ENCODE measurements at regions not wholly inside any gene's neighbourhood (a gene's known extent, or its start where the extent isn't known, plus 50 kb on each side); places are given as distances from the start of the nearest gene placed in this dataset.

DNA sequence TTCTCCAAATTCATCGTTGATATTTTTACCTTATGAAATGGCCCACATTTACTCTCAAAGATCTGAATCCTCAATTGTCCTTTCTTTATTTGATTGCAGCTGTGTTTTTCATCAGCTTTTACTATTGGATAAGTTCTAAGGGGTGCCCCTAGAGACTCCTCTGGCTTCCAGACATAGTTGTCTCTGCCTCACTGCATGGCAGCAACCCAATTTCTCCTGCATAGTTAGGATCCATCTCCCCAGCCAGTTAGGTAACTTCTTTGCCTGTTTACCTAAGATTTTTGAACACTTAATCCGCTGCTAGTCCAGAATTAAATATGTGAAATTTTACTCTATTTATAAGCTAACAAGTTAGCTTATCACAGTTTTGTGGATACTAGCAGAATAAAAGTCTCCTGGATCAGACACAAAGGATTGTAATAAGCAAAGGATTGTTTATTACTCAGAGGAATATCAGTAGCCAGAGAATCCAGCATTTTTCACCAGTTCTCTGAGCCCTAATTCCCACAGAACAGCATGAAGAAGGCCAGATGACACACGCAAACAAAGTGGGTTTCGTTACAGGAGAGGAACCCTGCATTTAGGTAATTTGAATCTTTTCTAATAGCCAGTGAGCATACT, 101.1 kb downstream of the BBS10 start:
- DNase-seq (ENCODE audit: low spot score in 2 of 2) (no peak), ATAC-seq (ENCODE audit: low read depth) (no peak)
- Mint-ChIP-seq H3K9me3 (no peaks in the 10 kb centered on the region), H3K27me3 (no peaks in the 10 kb centered on the region), H3K4me1 (no peaks in the 10 kb centered on the region), H3K4me3 (no peak overlapping the region), H3K36me3 (no peaks in the 10 kb centered on the region), H3K27ac (no peak overlapping the region)

DNA sequence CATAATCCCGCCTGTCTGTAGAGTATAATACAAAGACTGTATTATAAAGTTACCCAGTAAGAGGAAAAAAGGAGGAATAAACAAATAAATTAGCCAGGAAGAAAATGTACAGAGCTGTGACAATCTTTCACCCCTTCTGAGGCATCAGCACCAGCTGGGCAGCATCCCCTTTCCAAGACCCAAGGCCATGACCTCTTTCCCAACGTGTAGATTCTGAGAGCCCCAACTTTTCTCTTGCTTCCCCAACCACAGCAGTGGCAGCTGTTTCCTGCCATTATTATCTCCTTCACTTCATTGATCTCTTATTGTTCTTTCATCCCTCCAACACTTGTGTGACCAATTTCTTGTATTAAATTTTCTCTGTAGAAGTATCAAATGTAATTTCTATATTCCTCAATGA, 101.6 kb downstream of the BBS10 start:
- no peaks in the 10 kb centered on the region for H3K4me1 Mint-ChIP-seq
- H3K9me3 Mint-ChIP-seq = no peaks in the 10 kb centered on the region
- H3K27ac Mint-ChIP-seq = no peak overlapping the region
- H3K36me3 Mint-ChIP-seq = no peaks in the 10 kb centered on the region
- DNase-seq (ENCODE audit: low spot score in 2 of 2) = no peak
- no peak overlapping the region for H3K4me3 Mint-ChIP-seq
- no peaks in the 10 kb centered on the region for H3K27me3 Mint-ChIP-seq
- no peak for ATAC-seq (ENCODE audit: low read depth)

DNA sequence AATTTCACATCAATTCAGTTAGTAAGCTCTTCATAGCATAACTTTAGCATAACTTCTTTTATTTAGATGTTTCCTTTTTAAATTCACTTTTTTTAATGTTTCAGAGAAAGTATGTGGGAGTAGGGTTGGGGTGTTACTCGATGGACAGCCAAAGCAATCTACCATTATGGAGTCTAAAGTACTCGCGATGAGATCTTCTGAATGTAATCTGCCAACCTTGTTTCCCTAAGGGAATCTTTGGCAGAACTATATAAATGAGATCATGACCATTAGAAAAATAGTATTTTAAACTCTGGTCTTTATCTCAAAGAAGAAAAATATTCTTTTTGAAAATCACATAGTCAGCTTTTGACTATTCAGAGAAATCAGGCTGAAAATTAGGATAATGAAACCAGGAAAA, 103.9 kb downstream of the BBS10 start:
- no peaks in the 10 kb centered on the region for H3K36me3 Mint-ChIP-seq
- no peak for ATAC-seq (ENCODE audit: low read depth)
- H3K4me1 Mint-ChIP-seq = no peaks in the 10 kb centered on the region
- no peak overlapping the region for H3K4me3 Mint-ChIP-seq
- no peak overlapping the region for H3K27ac Mint-ChIP-seq
- H3K27me3 Mint-ChIP-seq = no peaks in the 10 kb centered on the region
- DNase-seq (ENCODE audit: low spot score in 2 of 2) = no peak
- no peaks in the 10 kb centered on the region for H3K9me3 Mint-ChIP-seq

DNA sequence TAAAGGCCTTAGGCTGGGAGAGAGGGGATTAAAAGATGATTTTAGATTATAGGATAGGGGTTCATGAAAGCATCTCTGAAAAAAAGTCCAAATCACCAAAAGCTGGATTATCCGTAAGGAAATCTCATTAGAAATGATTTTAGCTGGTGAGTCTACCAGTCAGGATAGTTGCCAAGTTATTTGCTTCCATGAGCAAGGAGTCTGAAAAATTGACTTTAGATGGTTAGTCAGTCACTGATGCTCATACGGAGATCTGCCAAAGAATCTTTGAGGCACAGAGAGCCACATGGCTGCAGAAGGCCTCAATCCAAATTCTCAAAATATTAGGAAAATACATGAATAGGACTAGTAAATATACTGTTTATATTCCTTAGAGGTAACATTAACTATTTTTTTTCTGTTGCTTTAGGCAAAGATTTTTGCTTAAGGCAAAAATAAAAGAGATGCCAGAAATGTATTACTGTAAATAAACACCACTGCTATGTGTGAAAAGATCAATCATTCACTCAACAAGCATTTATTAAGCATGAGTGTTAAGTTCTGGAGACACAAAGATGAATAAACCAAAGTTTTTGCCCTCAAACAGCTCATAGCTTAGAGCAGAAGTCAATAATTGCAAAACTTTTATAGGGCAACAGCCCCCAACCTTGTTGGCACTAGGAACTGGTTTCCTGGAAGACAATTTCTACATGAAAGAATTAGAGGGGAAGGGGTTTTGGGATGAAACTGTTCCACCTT, 105.2 kb downstream of the BBS10 start:
- Mint-ChIP-seq H3K4me1 (no peaks in the 10 kb centered on the region), H3K4me3 (no peak overlapping the region), H3K9me3 (no peaks in the 10 kb centered on the region), H3K27ac (no peak overlapping the region), H3K27me3 (no peaks in the 10 kb centered on the region), H3K36me3 (no peaks in the 10 kb centered on the region)
- no peak for DNase-seq (ENCODE audit: low spot score in 2 of 2)
- ATAC-seq (ENCODE audit: low read depth) = no peak

DNA sequence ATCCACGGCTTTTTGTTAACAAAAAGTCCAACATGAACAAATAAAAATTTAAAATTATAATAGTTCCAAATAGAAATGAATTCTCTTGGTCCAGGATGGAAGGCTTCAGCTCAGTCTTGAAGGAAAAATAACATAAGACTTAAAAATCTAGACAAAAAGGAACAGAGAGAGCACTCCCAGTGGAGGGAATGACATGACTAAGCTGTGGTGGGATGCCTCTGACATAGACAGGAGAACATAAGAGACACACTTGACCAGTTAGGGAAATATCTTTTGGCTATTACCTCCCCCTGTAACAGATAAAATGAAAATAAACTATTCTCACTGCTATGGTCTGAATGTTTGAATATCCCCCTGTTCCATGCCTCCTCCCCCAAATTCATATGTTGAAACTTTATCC, 106.8 kb downstream of the BBS10 start:
- Mint-ChIP-seq H3K36me3 (no peaks in the 10 kb centered on the region), H3K4me1 (no peaks in the 10 kb centered on the region), H3K27me3 (no peaks in the 10 kb centered on the region), H3K4me3 (no peak overlapping the region), H3K27ac (no peak overlapping the region), H3K9me3 (no peaks in the 10 kb centered on the region)
- ATAC-seq (ENCODE audit: low read depth) = no peak
- no peak for DNase-seq (ENCODE audit: low spot score in 2 of 2)

DNA sequence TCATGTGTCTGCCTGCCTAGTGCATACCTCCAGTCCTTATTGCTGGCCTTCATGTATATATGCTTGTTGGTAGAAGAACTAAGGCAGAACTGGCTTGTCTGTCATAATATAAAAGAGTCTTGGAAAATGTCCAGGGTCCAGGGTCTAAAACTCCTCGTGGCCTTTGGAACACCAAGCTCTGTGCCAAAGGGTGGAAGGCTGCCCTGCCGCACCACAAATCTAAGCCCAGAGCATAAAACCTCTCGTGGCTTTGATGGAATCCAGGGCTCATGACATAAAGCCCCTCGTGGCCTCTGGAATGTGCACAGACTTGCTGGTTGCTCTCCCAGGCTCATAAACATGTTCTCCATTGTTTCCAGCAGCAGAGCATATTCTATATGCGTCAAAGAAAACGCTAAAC, 107.9 kb downstream of the BBS10 start:
- Mint-ChIP-seq H3K4me1 (no peaks in the 10 kb centered on the region), H3K4me3 (no peak overlapping the region), H3K9me3 (no peaks in the 10 kb centered on the region), H3K27ac (no peak overlapping the region), H3K36me3 (no peaks in the 10 kb centered on the region), H3K27me3 (peaks cover 1% of the 10 kb centered on the region)
- no peak for DNase-seq (ENCODE audit: low spot score in 2 of 2)
- ATAC-seq (ENCODE audit: low read depth) = no peak

DNA sequence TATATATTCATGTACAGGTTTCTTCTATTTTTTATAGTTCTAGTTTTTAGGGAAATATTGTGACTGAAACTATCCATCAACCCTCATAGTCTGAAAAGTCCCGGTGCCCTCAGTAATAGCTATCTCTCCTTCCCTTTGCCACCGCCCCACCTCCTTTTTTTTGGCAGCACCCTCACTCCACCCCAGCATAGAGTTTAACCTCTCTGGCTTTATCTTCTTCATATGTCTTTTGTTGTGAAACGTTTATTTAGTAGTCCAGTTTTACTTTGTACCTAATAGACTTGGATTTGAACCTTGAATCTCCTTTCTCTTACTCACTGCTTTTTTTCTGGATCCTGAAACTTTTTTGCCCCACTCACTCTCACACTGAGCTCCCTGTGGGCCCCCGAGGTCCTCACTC, 109.5 kb downstream of the BBS10 start:
- H3K27ac Mint-ChIP-seq = no peak overlapping the region
- DNase-seq (ENCODE audit: low spot score in 2 of 2) (no peak), ATAC-seq (ENCODE audit: low read depth) (no peak)
- H3K4me3 Mint-ChIP-seq = no peak overlapping the region
- H3K36me3 Mint-ChIP-seq = no peaks in the 10 kb centered on the region
- peaks cover 1% of the 10 kb centered on the region for H3K27me3 Mint-ChIP-seq
- H3K9me3 Mint-ChIP-seq = no peaks in the 10 kb centered on the region
- no peaks in the 10 kb centered on the region for H3K4me1 Mint-ChIP-seq

DNA sequence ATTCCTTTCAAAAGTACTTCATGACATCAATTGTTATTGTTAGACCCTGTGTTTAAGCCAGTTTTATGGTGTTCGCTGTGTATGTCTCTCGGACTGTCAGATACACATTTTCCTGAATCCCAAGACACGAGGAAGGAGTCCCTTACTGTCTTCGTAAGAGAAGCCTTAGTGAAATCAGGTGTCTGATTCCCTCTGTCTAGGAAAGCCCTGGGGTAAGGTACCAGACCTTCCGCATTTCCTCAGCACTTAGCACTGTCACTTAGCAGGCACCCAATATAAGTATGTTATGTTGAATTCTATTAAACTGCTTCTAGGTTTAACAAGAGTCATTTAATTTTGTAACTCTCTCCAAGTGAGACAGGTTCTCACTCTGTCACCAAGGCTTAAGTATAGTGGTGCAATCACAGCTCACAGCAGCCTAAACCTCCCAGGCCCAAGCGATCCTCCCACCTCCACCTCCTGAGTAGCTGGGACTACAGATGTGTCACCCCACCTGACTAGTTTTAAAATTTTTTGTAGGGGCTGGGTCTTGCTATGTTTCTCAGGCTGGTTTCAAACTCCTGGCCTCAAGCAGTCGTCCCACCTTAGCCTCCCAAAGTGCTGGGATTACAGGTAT, 111.0 kb downstream of the BBS10 start:
- Mint-ChIP-seq H3K4me1 (no peaks in the 10 kb centered on the region), H3K27ac (no peak overlapping the region), H3K9me3 (no peaks in the 10 kb centered on the region), H3K4me3 (no peak overlapping the region), H3K36me3 (no peaks in the 10 kb centered on the region), H3K27me3 (peaks cover 1% of the 10 kb centered on the region)
- DNase-seq (ENCODE audit: low spot score in 2 of 2) (no peak), ATAC-seq (ENCODE audit: low read depth) (no peak)

DNA sequence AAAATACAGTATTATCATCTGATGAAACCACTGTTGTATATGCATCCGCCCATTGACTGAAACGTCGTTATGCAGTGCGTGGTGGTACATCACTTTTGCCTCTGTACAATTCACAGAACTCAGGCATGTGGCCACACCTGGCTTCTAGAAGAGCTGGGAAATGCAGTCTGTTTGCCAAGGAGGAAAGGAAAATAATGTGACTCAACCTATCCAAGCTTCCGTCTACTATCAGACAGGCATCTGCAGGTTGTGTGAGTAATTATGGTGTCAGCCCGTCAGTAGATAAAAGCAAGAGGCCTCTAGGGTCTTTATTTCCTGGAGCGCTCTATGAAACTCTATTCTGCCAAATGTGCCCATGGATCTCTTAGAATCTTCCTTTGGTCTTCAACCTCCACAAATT, 111.6 kb downstream of the BBS10 start:
- Mint-ChIP-seq H3K9me3 (no peaks in the 10 kb centered on the region), H3K4me3 (no peak overlapping the region), H3K4me1 (no peaks in the 10 kb centered on the region), H3K27ac (no peak overlapping the region), H3K36me3 (no peaks in the 10 kb centered on the region), H3K27me3 (peaks cover 1% of the 10 kb centered on the region)
- no peak for ATAC-seq (ENCODE audit: low read depth)
- no peak for DNase-seq (ENCODE audit: low spot score in 2 of 2)

DNA sequence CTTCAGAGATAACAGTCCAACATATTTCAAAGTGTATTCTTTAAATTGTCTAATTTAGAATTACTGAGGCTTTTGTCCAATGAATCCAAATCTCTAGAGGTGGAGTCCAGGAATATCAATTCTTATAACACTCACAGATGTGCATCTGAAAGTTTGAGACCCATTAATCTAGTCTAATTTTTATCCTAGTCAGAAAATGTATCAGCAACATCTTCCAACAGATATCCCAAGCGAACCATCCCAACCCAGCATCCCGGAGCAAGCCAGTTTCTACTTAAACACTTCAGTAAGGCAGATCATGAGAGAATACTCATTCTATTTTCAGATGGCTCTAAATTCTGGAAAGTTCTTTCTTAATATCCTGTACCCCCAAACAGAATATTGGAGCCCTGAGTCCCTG, 113.5 kb downstream of the BBS10 start:
- Mint-ChIP-seq H3K9me3 (no peaks in the 10 kb centered on the region), H3K4me1 (no peaks in the 10 kb centered on the region), H3K4me3 (no peak overlapping the region), H3K27me3 (peaks cover 1% of the 10 kb centered on the region), H3K36me3 (no peaks in the 10 kb centered on the region), H3K27ac (no peak overlapping the region)
- DNase-seq (ENCODE audit: low spot score in 2 of 2) (no peak), ATAC-seq (ENCODE audit: low read depth) (no peak)

DNA sequence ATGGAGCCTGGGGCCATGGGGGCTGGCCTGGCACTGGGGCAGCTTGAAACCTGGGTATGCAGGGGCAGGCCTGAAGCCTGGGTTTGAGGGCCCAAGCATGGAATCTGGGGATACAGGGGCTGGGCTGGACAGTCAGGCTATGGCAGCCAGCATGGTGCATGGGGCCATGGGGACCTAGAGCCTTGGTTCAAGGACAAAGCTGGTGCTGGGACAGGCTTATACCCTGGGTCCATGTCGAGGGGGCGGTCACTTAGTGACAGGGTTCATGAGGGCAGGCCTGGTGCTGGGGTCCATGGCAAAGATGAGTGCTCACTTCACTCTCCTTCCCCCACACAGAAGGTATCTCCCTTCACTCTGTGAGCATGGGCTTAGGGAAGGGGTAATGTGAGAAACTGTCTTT, 116.2 kb downstream of the BBS10 start:
- no peaks in the 10 kb centered on the region for H3K36me3 Mint-ChIP-seq
- H3K4me1 Mint-ChIP-seq = peaks cover 1% of the 10 kb centered on the region
- H3K4me3 Mint-ChIP-seq = no peak overlapping the region
- no peak overlapping the region for H3K27ac Mint-ChIP-seq
- no peaks in the 10 kb centered on the region for H3K9me3 Mint-ChIP-seq
- ATAC-seq (ENCODE audit: low read depth) = no peak
- H3K27me3 Mint-ChIP-seq = peaks cover 2% of the 10 kb centered on the region
- DNase-seq (ENCODE audit: low spot score in 2 of 2) = no peak

DNA sequence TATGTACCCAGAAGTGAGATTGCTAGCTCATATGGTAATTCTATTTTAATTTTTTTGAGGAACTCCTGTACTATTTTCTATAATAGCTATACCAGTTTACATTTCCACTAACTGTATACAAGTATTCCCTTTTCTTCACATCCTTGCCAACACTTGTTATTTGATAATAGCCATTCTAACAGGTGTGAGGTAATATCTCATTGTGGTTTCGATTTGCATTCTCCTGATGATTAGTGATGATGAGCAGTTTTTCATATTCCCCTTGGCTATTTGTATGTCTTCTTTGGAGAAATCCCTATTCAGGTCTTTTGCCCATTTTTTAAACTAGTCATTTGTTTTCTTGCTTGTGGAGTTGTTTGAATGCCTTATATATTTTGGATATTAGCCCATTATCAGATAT, 121.3 kb downstream of the BBS10 start:
- Mint-ChIP-seq H3K9me3 (no peaks in the 10 kb centered on the region), H3K27ac (no peak overlapping the region)
- ATAC-seq (ENCODE audit: low read depth) = no peak

DNA sequence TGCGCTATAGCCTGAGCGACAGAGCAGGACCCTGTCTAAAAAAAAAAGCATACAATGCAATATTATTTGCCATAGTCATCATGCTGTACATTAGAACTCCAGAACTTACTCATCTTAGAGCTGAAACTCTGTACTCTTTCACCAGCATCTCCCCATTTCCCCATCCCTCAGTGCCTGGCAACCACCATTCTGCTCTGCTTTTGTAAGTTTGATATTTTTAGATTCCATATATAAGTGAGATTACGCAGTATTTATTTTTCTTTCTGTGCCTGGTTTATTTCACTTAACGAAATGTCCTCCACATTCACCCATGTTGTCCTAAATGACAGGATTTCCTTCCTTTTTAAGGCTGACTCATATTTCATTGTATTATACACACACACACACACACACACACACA, 121.8 kb downstream of the BBS10 start:
- no peaks in the 10 kb centered on the region for H3K36me3 Mint-ChIP-seq
- DNase-seq (ENCODE audit: low spot score in 2 of 2) (no peak), ATAC-seq (ENCODE audit: low read depth) (no peak)
- H3K4me1 Mint-ChIP-seq = peaks cover 2% of the 10 kb centered on the region
- no peaks in the 10 kb centered on the region for H3K9me3 Mint-ChIP-seq
- no peak overlapping the region for H3K4me3 Mint-ChIP-seq
- no peak overlapping the region for H3K27ac Mint-ChIP-seq
- H3K27me3 Mint-ChIP-seq = peaks cover 3% of the 10 kb centered on the region

More for the DNA sequence above, 121.3 kb downstream of the BBS10 start:
- no peak overlapping the region for H3K4me3 Mint-ChIP-seq
- DNase-seq (ENCODE audit: low spot score in 2 of 2) = no peak
- peaks cover 2% of the 10 kb centered on the region for H3K4me1 Mint-ChIP-seq
- no peaks in the 10 kb centered on the region for H3K36me3 Mint-ChIP-seq
- H3K27me3 Mint-ChIP-seq = peaks cover 3% of the 10 kb centered on the region

DNA sequence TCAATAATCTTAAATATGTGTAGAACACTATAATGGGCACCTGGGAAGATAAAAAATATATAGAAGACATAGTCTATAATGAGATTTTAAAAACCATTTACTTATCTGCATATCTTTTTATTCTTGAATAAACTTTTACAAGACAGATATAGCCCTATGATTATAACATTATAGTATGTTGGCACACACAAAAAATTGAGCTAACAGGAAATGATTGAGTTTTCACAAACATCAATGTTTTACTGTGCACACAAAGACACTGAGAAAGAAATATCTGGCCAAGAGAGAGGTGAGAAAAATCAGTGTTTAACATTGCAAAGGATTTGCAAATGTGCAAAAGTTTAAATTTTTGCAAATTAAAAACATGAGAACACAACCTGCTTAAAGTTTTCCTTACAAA, 124.3 kb downstream of the BBS10 start:
- Mint-ChIP-seq H3K9me3 (no peaks in the 10 kb centered on the region), H3K27ac (no peak overlapping the region), H3K4me3 (no peak overlapping the region), H3K27me3 (peaks cover 3% of the 10 kb centered on the region), H3K4me1 (peaks cover 2% of the 10 kb centered on the region), H3K36me3 (no peaks in the 10 kb centered on the region)
- DNase-seq (ENCODE audit: low spot score in 2 of 2) (no peak), ATAC-seq (ENCODE audit: low read depth) (no peak)

DNA sequence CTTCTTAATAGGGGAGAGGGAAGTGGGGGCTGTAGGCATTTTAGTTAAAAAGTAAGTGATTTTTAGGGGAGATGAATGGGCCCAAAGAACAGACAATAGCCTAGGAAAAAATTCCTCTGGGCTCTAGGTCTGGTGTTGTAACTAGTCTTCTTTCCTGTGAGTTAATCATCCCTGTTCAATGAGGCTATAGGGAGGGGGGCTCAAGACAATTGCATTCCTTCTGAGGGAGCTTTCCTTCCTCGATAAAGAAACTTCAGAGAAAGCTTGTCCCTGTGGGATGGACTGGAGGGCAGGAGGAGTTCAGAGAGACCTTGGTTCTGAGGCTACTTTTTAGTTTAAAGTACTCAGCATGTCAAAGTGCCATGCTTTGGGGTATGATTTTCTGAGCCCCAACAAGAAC, 127.2 kb downstream of the BBS10 start:
- H3K9me3 Mint-ChIP-seq = no peaks in the 10 kb centered on the region

More for the DNA sequence above, 127.2 kb downstream of the BBS10 start:
- Mint-ChIP-seq H3K27ac (no peak overlapping the region), H3K27me3 (peaks cover 6% of the 10 kb centered on the region), H3K4me1 (no peaks in the 10 kb centered on the region), H3K36me3 (no peaks in the 10 kb centered on the region), H3K4me3 (no peak overlapping the region)
- DNase-seq (ENCODE audit: low spot score in 2 of 2) = no peak
- no peak for ATAC-seq (ENCODE audit: low read depth)
